ENCODE measurements at regions not wholly inside any gene's neighbourhood (a gene's known extent, or its start where the extent isn't known, plus 50 kb on each side); places are given as distances from the start of the nearest gene placed in this dataset.

DNA sequence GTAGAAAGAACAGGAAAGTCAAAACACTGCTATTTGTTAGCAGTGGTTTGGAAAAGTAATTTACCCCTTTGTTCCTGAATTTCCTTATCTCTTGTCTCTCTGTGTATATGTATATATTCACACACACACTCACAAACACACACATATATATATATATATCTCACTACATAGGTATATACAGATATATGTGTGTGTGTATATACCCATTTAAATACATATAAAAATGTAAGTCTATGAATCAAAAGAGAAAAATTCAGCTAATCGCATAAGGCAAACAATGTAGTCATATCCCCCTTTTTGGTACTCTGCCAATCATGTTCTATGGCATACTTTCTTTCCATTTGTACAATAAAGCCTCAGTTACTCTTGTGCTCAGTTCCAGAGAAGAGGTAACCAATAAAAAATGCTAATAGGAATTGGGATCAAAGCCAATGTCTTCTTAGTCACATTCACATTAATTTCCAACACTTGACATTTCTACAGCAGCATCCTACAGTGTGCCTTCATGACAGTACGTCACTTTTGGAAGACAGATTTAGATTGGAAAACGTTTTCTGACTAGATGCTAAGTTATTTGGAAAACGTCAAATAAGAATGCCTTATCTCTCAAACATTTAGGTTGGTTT is 94.6 kb downstream of the MC4R start:
- Histone ChIP-seq H3K4me3 (no peak overlapping the region), H3K27ac (no peak overlapping the region), H3K9me3 (ENCODE audit: low read depth) (no peaks in the 10 kb centered on the region), H3K4me1 (ENCODE audit: low read depth) (no peaks in the 10 kb centered on the region), H3K27me3 (no peaks in the 10 kb centered on the region), H3K36me3 (no peaks in the 10 kb centered on the region)
- no peak for TF ChIP-seq CTCF (IDR thresholded peaks at IDR 0.05; ENCODE audit: low read depth, low read length)
- DNase-seq (ENCODE audit: low read depth in 1 of 2, low spot score in 1 of 2), result peak in 1 of 2 donors; percentile 21

DNA sequence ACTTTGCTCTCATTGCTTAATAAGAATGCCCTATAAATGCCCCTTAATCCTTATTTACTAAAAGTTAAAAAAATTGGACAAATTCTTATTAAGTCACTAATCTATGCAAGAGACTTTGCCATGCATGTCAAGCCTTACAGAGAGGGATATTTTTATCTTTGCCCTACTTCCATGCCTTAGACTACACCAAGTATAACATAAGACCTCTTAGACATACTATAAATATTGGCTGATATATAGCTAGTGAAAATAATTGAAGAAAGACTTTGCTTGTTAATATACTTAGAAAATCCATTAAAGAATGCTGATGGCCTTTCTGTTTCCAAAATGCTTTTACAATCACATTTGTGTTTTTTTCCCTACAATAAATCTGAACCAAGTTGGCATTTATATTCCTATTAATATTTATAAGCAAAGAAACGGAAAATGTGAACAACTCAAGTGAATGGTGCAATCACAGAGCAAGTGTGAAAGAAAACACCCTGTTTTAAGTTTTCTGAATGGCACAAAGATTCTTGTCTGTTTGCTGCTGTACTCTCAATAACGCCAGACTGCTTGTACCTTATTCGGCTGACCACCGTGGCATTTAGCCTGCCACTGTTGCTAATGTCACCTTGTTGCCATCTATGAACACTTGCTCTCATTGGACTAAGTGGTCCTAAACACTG is 105.0 kb downstream of the MC4R start:
- no peak for DNase-seq (ENCODE audit: low read depth in 1 of 2, low spot score in 1 of 2)
- no peaks in the 10 kb centered on the region for H3K27me3 ChIP-seq
- no peaks in the 10 kb centered on the region for H3K36me3 ChIP-seq
- H3K27ac ChIP-seq, result no peak overlapping the region
- H3K9me3 ChIP-seq (ENCODE audit: low read depth), result no peaks in the 10 kb centered on the region
- H3K4me3 ChIP-seq, result no peak overlapping the region
- no peaks in the 10 kb centered on the region for H3K4me1 ChIP-seq (ENCODE audit: low read depth)
- no peak for TF ChIP-seq CTCF (IDR thresholded peaks at IDR 0.05; ENCODE audit: low read depth, low read length)

DNA sequence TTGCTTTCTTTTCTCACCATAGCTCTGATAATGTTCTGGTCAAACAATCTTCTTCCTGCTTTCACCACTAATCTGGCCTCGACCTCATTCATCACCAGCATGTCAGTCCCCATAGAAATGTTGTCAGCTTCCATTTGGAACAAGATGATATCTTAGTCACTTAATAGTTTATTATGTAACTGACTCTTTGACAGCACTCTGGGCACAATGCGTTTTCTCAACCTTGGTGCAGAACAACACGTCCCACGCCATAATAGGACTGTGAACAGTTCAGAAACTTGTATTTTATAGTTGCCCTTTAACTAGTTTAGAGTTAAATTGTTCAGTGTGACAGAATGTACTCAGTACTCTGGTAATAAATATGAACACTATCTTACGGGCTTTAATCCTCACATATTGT is 106.0 kb downstream of the MC4R start:
- no peaks in the 10 kb centered on the region for H3K4me1 ChIP-seq (ENCODE audit: low read depth)
- H3K9me3 ChIP-seq (ENCODE audit: low read depth), result no peaks in the 10 kb centered on the region
- no peak for TF ChIP-seq CTCF (IDR thresholded peaks at IDR 0.05; ENCODE audit: low read depth, low read length)
- no peak overlapping the region for H3K4me3 ChIP-seq
- H3K36me3 ChIP-seq, result no peaks in the 10 kb centered on the region
- no peak overlapping the region for H3K27ac ChIP-seq
- DNase-seq (ENCODE audit: low read depth in 1 of 2, low spot score in 1 of 2), result no peak
- no peaks in the 10 kb centered on the region for H3K27me3 ChIP-seq

DNA sequence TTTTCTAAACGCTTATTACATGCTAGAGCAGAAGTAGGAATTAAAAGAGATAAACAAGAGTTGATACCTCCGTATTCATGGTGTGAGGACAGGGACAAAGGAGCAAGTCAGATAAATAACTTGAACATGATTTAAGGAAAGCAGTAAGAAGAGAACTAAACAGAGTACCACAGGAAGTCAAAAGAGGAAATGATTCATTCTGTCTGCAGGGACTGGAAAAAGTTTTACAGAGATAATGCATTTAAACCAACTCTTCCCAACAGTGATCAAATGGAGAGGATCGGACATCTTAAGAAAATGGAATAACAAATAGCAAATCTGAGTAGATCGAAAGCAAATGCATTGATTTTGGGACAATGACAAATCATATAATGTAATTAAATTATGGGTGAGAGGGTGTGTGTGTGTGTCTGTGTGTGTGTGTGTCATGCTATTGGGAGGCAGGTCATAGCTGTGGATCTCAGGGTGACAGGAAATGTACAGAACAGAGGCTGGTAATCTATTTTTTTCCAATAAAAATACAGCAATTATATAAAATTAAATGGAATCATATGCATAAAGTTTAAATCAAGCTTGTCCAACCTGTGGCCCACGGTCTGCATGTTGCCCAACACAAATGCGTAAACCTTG is 113.4 kb downstream of the MC4R start:
- TF ChIP-seq CTCF (IDR thresholded peaks at IDR 0.05; ENCODE audit: low read depth, low read length), result no peak
- Histone ChIP-seq H3K36me3 (no peaks in the 10 kb centered on the region), H3K27ac (no peak overlapping the region), H3K4me1 (ENCODE audit: low read depth) (no peaks in the 10 kb centered on the region), H3K9me3 (ENCODE audit: low read depth) (no peaks in the 10 kb centered on the region), H3K27me3 (no peaks in the 10 kb centered on the region), H3K4me3 (no peak overlapping the region)
- DNase-seq (ENCODE audit: low read depth in 1 of 2, low spot score in 1 of 2), result peak in 1 of 2 donors; percentile 24

DNA sequence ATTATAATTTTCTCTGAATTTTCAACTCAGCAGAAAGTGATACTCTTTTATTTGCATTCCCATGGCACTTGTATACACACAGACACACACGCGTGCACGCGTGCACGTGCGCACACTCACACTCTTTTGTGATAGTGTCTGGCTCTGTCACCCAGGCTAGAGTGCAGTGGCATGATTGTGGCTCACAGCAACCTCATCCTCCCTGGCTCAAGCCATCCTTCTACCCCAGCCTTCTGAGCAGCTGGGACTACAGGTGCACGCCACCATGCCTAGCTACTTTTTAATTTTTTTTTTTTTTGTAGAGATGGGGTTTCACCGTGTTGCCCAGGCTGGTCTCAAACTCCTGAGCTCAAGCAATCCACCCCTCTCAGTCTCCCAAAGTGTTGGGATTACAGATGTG is 123.2 kb downstream of the MC4R start:
- no peak for DNase-seq (ENCODE audit: low read depth in 1 of 2, low spot score in 1 of 2)
- Histone ChIP-seq H3K27ac (no peak overlapping the region), H3K36me3 (no peaks in the 10 kb centered on the region), H3K9me3 (ENCODE audit: low read depth) (no peaks in the 10 kb centered on the region), H3K27me3 (no peaks in the 10 kb centered on the region), H3K4me1 (ENCODE audit: low read depth) (no peaks in the 10 kb centered on the region), H3K4me3 (no peak overlapping the region)
- TF ChIP-seq CTCF (IDR thresholded peaks at IDR 0.05; ENCODE audit: low read depth, low read length), result no peak

Measured in cardiac muscle cell (in vitro differentiated cells and primary cell).